GM21515 (cell line): ENCODE measurements at regions not wholly inside any gene's neighbourhood (a gene's known extent, or its start where the extent isn't known, plus 50 kb on each side); places are given as distances from the start of the nearest gene placed in this dataset.
"Not testable (repeated sequence)": the region's sequence is repeated elsewhere in the genome, so short reads cannot be mapped to it uniquely, and the experiment has no call there.

Source experiments
- ATAC-seq: cut with Tn5 transposase; IDR thresholded peaks from one replicate; pipeline ENCODE4 v1.9.1; 2021; ENCODE audit not compliant: unreplicated experiment

DNA sequence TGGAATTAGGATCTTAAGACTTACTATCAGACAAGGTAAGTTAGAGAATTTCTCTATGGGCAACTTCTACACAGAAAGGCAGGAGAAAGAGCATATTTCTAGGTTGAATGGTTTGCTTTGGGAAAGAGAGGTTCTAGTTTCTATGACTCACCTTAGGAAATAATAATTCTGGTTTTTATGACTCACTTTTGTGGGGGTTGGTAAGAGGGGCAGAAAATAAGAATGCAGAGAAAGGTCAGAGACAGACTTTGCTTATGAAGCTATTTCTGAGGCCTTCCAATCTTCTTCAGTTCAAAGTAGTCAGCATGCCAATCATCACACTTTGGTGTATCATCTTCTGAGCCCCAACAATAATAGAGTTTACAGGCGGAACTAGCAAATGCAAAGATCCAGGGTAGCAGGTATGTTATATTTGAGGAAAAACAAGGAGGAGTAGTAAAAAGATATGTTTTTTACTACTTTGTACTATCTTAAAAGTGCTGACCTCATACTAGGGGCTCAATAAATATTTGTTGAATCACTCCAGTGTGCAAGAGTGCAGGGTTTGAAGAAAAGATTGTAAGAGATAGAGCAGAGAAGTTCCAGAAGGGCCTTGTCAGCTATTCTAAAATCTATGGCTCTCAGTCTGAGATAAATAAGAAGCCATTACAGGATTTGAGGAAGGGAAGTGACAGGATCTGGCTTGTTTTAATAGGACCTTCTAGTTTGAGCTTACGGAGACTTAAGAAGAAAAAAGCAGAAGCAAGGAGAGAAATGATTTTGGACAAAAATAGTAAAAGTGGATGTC is 56.7 kb upstream of the LRFN5 start:
- no peak for ATAC-seq

DNA sequence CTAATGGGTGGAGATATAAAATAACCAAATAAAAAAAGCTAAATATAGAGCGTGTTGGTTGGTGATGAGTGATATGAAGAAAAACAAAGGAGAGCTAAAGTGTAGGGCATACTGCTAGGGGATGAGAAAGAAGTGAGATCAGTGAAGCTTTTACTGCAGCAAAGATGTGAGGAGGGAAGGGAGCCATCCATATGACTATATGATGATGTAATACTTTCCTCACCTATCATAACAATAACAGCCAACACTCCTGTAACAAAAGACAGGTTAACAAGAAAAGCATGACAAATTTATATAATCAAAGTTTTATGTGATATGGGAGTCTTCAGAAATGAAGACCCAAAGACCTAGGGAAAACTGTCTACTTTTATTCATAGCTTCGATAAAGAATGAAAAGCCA is 57.4 kb upstream of the LRFN5 start:
- ATAC-seq = no peak

DNA sequence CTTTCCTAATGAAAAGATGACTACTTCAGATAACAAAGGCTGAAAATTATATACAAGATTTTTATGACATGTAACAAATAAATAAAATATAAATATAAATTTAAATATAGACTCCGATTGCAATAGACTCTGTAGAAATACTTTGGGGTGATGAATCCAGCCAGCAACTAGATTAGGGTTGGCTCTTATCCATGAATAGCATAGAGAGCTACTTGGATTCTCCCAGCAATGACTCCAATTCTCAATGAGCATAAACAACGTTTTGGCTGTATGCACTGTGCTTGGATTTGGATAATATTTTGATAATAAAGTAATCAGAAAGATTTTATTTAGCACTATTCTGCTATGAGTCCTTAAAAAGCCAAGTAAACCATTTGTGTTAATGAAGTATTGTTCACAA is 58.0 kb upstream of the LRFN5 start:
- no peak for ATAC-seq

DNA sequence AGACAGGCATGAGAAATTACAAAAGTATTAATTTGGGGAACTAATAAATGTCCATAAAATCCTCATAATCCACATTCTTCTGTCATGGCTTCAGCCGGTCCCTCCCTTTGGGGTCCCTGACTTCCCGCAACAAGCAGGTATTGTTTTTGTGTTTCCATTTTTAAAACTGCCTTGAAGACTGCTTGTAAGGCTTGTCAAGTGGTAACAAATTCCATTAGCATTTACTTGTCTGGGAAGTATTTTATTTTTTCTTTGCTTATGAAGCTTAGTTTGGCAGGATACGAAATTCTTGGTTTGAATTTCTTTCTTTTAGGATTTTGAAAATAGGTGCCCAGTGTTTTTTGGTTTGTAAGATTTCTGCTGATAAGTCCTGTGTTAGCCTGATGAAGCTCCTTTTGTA is 65.3 kb upstream of the LRFN5 start:
- ATAC-seq = no peak

DNA sequence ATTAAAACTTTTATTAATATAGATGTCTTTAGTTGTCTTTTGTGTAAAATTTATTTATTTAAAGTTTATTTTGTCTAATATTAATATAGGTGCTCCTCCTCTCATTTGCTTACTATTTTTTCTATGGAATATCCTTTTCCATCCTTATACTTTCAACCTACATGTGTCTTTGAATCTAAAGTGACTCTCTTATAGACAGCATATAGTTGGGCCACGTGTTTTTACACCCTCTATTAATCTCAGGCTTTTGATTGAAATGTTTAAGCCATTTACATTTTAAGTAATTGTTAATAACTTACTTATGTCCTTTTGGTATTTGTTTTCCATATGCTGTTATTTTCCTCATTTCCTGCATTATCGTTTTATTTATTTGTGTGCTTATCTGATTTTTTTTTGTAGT is 74.4 kb upstream of the LRFN5 start:
- ATAC-seq = no peak

DNA sequence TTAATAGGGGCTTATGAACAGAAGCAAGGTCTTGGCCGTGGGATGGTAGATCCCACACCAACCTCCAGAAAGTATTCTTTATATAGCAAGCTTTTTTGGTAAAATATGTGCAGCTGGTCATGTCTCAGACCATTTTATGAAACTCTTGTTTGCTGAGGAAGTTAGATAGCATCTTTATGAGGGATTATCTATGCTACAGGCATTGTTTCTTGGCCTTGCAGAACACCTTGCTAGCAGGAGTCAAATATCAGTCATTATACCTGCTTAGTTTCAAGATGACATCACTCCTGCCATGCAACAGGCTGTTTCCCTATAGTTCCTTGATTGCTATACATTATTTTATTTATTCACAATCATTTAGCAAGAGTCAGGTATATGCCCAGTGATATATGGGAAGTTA is 84.8 kb upstream of the LRFN5 start:
- ATAC-seq = no peak

DNA sequence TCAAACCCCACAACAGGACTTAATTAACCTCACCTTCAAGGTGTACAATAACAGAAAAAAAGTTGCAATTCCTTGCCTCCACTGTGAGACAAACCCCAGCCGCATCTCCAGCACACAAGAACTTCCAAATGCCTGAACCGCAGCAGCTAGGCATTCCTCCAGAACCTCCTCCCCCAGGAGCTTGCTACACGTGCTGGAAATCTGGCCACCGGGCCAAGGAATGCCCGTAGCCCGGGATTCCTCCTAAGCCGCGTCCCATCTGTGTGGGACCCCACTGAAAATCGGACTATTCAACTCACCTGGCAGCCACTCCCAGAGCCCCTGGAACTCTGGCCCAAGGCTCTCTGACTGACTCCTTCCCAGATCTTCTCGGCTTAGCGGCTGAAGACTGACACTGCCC is 88.6 kb upstream of the LRFN5 start:
- not testable (repeated sequence) for ATAC-seq

DNA sequence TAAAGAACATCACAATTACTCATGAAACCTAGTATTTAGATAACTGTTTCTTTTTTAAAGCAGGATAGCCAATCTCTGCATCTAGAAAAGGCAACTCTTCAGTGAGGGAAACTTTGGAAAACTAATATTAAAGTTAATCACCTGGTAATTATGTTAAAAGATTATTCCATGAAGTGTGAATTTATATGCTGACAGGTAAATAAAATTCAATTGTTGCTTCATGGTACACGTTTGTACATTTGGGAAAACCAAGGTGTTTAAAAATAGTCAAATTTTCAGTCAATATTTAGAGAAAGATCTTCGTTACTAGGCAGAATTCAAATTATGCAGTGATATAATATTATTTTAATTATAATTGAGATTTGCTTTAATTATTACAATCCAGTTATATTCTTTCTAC is 100.1 kb upstream of the LRFN5 start:
- no peak for ATAC-seq

DNA sequence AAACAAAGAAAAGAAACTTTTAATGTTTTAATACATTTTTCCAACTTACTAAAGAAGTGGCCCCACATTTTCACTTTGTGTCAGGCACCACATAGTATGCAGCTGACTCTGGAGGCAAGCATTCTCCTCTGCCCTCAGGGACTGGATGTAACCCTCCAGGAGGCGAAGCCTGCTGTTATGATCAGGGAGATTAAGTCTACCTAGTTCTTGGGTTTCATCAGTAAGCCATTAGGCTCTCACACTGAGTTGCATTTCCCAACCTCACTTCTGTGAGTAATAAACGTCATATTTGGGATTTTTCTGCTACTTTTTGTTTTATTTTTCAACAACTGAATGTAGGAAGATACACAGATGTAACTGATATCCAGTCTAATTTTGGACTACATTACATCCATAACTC is 101.2 kb upstream of the LRFN5 start:
- no peak for ATAC-seq

DNA sequence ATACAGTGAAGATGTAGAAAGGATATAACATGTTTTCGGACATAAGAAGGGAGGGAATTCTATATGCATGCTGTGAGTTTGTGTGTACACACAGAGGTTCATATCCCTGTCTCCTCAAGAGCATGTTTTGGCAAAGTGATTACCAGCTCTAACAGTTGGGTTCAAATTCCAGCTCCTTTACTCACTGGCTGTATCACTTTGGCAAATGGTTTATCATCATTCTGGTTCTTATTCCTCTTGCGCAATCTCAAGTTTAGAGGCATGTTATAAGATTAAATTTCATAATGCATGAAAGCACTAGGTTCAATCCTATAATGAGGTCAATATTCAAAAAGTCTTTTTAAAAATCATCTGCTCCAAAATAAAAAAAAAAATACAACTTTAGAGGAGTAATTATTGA is 107.7 kb upstream of the LRFN5 start:
- no peak for ATAC-seq

DNA sequence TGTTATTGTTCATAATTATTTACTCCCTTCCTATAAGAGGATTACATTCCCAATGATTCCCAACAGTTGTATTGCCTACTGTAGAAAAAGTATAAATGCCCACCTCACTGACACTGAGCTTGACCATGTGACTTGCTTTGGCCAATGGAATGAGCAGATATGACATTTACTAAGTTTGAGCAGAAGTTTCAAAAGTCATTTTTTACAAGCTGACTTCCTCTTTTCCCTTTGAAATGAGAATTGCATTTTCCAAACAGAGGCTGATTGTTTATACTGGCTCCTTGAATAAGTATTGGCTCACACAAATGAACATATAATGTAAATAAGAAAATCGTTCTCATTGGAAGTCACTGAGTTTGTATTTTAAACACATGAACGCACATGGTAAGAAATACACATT is 116.4 kb upstream of the LRFN5 start:
- ATAC-seq = no peak

DNA sequence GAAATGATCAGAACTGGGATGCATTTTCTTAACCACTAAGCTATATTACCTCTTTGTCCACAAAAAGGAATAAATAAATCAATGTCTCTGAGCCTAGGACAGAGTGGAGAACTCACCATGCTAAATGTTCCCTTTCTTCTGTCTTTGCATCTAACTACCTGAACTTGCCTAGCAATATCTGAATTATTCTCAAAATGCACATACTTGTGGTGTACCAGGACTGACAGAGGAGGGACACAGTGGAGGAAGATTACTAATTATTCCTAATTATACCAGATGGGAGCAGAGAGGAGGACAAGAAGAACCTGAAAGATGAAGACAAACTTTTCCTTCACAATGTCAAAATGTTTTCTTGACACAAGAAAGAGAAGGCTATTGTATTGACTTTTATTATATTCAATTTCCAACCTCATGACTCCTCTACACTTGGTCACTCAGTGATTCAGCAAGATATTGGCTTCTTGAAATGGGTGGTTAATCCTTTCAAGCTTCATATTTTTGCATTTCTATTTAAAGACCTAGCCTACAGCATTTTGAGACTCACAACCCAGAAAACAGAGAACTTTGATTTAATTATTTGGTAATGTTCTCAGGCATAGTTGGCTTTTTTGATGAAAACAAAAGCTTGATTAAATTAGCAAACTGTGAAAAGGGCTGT is 117.2 kb upstream of the LRFN5 start:
- ATAC-seq = no peak

DNA sequence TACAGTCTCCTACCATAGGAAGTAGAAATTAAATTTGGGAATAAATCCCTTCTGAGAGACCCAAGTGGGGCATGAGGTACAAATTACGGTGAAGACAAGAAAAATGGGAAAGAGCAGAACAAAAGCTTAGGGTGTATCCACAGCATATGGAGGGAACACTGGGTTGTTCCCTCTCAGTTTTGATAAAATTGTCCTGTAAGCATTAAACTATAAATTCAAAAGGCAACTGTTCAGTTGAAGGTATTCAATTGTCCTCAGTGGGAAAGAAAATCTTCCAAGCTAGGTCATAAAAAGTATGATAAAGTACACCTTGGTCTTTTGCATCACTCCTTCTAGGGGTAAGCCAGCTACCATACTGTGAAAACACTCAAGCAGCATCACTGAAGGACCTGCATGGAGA is 118.3 kb upstream of the LRFN5 start:
- no peak for ATAC-seq

DNA sequence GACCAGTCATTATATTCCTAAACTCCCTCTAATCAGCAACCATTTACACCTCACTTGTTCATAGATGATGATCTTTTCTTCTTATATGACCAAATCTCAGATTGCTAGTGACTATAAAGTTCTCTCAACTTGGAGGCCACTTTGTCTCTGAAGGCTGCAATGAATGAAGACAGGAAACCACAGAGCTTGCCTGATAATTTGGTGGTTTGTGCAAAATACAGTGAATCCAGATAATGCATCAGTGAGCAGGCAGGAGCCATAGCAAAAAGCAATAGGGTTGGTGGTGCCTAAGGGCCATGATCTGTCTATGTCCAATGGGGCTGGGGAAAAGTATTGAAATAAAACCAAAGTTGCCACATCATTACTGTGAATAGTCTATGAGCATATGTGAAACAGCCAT is 123.8 kb upstream of the LRFN5 start:
- no peak for ATAC-seq

DNA sequence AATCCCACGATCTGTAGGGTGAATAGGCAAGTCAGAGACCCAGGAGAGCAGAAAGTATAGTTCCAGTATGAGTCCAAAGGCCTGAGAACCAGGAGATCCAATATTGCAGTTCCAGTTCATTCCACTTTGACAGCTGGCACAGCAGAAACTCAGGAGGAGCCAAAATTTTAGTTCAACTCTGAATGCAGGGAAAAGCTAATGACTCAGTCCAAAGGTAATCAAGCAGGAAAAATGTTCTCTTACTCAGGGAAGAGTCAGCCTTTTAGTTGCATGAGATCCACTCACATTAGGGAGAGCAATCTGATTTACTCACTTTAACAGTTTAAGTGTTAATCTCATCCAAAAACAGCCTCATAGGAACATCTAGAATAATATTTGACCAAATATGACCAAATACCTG is 130.2 kb upstream of the LRFN5 start:
- no peak for ATAC-seq

DNA sequence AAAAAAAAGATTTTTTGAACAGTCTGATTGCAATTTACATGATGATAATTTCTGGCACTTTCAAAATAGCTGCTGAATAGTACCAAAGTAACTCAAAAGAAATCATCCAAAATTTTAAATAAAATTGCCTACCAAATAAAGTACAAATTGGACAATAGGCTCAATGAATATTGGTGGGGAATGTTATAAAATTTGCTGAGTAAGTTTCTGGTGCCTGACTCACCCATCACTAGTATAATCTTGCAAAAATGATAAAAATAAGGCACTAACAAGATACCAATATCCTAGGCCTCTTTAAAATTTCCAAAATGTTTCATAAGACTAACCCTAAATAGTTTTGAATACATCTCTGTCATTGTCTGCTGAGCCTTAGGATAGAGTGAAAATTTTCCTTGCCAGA is 145.3 kb upstream of the LRFN5 start:
- ATAC-seq = no peak

DNA sequence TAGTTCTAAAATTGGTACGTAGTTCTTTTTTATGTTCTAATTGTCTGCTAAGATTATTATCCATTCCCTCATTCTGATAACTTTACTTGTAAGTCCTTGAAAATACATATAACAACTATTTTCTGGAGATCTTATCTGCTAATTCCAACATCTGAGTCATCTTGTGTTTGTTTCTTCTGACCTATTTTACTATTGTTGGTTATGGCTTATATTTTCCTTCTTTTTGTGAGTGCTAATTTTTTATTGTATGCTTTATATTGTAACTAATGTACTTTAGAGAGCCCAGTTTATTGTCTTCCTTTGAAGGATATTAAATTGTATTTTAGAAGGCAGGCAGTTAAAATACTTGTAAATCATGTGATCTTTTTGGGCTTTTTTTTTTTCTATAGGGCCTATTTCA is 149.3 kb upstream of the LRFN5 start:
- ATAC-seq = no peak

DNA sequence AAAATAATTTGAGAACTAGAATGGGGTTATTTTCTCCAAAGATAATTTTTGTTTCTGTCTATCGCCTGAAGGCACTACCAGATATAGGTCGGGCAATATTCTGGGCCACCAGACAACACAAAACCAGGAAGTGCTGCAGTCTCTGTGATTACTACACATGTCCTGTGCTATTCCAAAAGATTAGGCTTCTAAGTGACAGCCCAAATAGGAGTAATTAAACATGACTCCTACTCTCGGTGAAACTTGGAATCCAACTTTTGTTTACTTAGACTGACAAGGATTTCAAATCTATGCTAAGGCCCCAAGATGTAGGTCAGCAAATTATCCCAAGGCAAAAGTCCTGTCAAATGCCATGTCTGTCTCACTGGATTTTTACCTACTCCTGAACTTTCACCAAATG is 157.6 kb upstream of the LRFN5 start:
- ATAC-seq = no peak

DNA sequence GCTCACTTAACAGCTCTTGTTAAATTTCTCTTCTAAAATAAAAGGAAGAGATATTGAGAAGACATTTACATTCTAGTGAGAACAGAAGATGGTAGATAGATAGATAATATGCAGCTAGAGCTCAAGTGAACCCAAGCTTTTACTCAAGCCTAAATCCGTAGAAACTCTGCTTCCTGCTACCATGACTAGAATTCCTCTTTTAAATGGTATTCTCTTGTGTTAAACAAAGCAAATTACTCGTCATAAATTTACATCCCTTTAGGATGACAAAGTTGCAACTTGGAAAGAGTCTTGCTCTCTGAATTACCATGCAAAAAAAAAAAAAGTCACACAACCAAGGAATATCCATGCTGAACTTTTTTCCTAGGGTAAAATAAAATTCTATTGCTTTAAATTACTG is 160.7 kb upstream of the LRFN5 start:
- ATAC-seq = no peak

DNA sequence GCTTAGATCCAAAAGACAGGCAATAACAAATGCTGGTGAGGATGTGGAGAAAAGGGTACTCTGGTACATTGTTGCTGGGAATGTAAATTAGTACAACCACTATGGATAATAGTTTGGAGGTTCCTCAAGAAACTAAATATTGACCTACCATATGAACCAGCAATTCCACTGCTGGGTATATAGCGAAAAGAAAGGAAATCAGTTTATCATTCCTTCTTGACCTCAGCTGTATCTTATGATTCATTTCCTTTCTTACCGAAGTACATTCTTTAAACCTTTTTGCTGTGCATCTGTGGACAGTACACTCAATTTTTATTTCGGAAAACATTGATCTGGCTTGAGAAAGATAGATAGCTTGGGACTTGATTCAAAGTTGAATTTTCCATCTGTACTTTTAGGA is 183.2 kb upstream of the LRFN5 start:
- ATAC-seq = no peak

DNA sequence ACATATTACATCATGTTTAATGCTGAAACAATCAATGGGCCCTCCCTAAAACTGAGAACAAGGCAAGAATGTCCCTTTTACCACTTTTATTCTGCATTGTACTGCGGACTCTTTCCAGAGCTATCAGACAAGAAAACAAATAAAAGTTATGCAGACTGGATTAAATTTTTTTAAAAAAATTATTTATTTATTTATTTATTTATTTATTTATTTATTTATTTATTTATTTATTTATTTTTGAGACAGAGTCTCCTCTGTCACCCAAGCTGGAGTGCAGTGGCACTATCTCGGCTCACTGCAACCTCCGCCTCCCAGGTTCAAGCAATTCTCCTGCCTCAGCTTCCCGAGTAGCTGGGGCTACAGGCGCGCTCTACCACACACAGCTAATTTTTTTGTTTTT is 185.4 kb upstream of the LRFN5 start:
- not testable (repeated sequence) for ATAC-seq

DNA sequence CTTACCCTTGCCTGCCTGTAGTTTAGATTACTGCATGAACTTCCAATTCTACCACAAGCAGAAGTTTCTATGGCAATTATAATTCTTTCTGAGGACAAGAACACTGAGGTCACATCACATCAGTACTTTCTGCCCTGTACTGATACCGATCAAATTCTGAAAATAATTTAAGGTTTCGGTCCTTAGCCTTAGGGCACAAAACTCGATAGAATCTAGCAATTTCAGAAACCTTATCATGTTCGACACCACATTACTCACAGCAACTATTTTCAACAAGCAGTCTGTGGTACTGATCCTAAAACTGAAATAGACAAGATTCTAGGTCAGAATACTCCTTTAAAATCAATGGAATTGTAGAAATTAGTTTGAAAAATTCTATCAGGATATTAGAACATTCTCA is 187.0 kb upstream of the LRFN5 start:
- no peak for ATAC-seq

DNA sequence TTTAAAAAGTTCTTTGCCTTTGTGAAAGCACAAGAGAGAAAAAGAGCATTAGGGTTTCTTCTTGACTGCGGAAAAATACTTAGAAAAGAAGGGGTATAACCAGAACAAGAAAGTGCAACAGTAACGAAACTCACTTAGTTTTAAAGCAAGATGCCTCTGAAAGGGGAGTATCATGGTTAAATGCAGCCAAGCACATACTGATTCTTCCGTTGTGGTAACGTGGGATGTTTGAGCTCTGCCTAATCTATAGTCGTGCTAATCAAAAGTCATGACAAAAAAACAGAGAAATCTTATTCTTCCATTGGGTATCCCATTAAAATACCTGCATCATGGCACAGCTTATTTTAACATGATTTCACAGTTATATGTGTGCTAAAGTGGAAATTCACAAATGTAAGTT is 187.8 kb upstream of the LRFN5 start:
- no peak for ATAC-seq
